SK-N-SH (cell line): ENCODE measurements at regions not wholly inside any gene's neighbourhood (a gene's known extent, or its start where the extent isn't known, plus 50 kb on each side); places are given as distances from the start of the nearest gene placed in this dataset.

Experiments
- CTCF ChIA-PET: fragments of 300-600, 350-600 bp; formaldehyde crosslinking; extraction: SDS; loops from one replicate; lab custom pipeline; 2021; lab: Yijun Ruan, JAX
- POLR2A ChIA-PET: fragments of 350-600 bp; sonication (Branson Sonifier 250); formaldehyde crosslinking; extraction: SDS; loops from one replicate; lab custom pipeline; 2020; ENCODE audit warnings: antibody characterized with exemption, inconsistent platforms; lab: Yijun Ruan, JAX
- DNase-seq: peaks from one replicate; pipeline ENCODE4 v3.0.0; 2012
- H2AFZ ChIP-seq: fragments of 200-600 bp; sonication (generic); 2 replicates; pipeline ENCODE4 v1.8.1; 2016; ENCODE audit warnings: antibody characterized with exemption, mild to moderate bottlenecking, low read depth
- H3F3A ChIP-seq: fragments of 200-600 bp; sonication (generic); replicated peaks from 2 replicates; pipeline ENCODE3; 2016; ENCODE audit warnings: antibody characterized with exemption, mild to moderate bottlenecking; ENCODE audit not compliant: insufficient read depth
- H3K27ac ChIP-seq, 2 experiments: fragments of 200-500 bp in 1 of 2; fragments of 200-600 bp in 1 of 2; sonication (Bioruptor generic) in 1 of 2; sonication (generic), shearing (Covaris generic) in 1 of 2; 2 replicates each; pipeline versions ENCODE4 v1.5.1 to v1.6.1; 2014 to 2016; ENCODE audit warnings: low read depth in 2 of 2, inconsistent platforms in 1 of 2, low read length in 1 of 2, mild to moderate bottlenecking in 1 of 2, mixed read lengths in 1 of 2
- H3K27me3 ChIP-seq: fragments of 200-600 bp; sonication (generic), shearing (Covaris generic); 2 replicates; pipeline ENCODE4 v1.6.1; 2016; ENCODE audit warnings: mixed run types; ENCODE audit not compliant: insufficient read depth
- H3K36me3 ChIP-seq, 2 experiments: fragments of 200-500 bp in 1 of 2; fragments of 200-600 bp in 1 of 2; sonication (Bioruptor generic) in 1 of 2; sonication (generic) in 1 of 2; replicated peaks in 1 of 2; 2 replicates each; pipeline versions ENCODE3 to v1.5.1; 2014 to 2016; ENCODE audit warnings: low read length in 1 of 2, mild to moderate bottlenecking in 1 of 2; ENCODE audit not compliant: insufficient read depth in 2 of 2, control insufficient read depth in 1 of 2
- H3K4me1 ChIP-seq, 2 experiments: fragments of 200-500 bp in 1 of 2; fragments of 200-600 bp in 1 of 2; sonication (Bioruptor generic) in 1 of 2; sonication (generic), shearing (Covaris generic) in 1 of 2; 2 replicates each; pipeline versions ENCODE4 v1.5.1 to v1.6.1; 2014 to 2016; ENCODE audit warnings: low read depth in 1 of 2, low read length in 1 of 2, mixed run types in 1 of 2; ENCODE audit not compliant: insufficient read depth in 2 of 2, control insufficient read depth in 1 of 2
- H3K4me2 ChIP-seq: fragments of 200-600 bp; sonication (generic), shearing (Covaris generic); 2 replicates; pipeline ENCODE4 v1.6.1; 2017; ENCODE audit warnings: mixed run types
- H3K4me3 ChIP-seq, 2 experiments: fragments of 200-500 bp in 1 of 2; fragments of 200-600 bp in 1 of 2; sonication (Bioruptor generic) in 1 of 2; sonication (generic), shearing (Covaris generic) in 1 of 2; 2 replicates each; pipeline versions ENCODE4 v1.5.1 to v1.8.1; 2014 to 2016; ENCODE audit warnings: low read depth in 2 of 2, inconsistent platforms in 1 of 2, low read length in 1 of 2, mild to moderate bottlenecking in 1 of 2, mixed read lengths in 1 of 2, moderate library complexity in 1 of 2
- H3K79me2 ChIP-seq: fragments of 200-600 bp; sonication (generic); 2 replicates; pipeline ENCODE4 v1.8.1; 2017; ENCODE audit warnings: mild to moderate bottlenecking; ENCODE audit not compliant: insufficient read depth
- H3K9ac ChIP-seq: fragments of 200-600 bp; sonication (generic); 2 replicates; pipeline ENCODE4 v1.6.1; 2017; ENCODE audit warnings: mixed run types
- H3K9me2 ChIP-seq: fragments of 200-600 bp; sonication (generic); 2 replicates; pipeline ENCODE4 v1.6.1; 2017; ENCODE audit warnings: mixed run types
- H3K9me3 ChIP-seq: fragments of 200-600 bp; sonication (generic); 2 replicates; pipeline ENCODE4 v1.6.1; 2017; ENCODE audit warnings: mixed run types, mild to moderate bottlenecking, moderate library complexity
- H4K20me1 ChIP-seq: fragments of 200-600 bp; sonication (generic); 2 replicates; pipeline ENCODE4 v1.6.1; 2017; ENCODE audit warnings: mild to moderate bottlenecking, mixed run types; ENCODE audit not compliant: insufficient read depth
- CHD2 ChIP-seq: fragments of 150-350 bp; IDR thresholded peaks from 2 replicates; pipeline ENCODE4 v1.6.1; 2018; ENCODE audit warnings: low read length; ENCODE audit not compliant: partially characterized antibody
- EZH2phosphoT487 ChIP-seq: fragments of 200-600 bp; sonication (generic); IDR thresholded peaks from 2 replicates; pipeline ENCODE4 v1.6.1; 2017; ENCODE audit warnings: low read depth, mixed run types, mild to moderate bottlenecking, antibody characterized with exemption, moderate library complexity, borderline replicate concordance
- FOSL2 ChIP-seq: IDR thresholded peaks from 2 replicates; pipeline ENCODE4 v1.4.0; 2012; ENCODE audit warnings: low read depth, mild to moderate bottlenecking, moderate library complexity, borderline replicate concordance
- FOXM1 ChIP-seq: IDR thresholded peaks from 2 replicates; pipeline ENCODE4 v1.4.0; 2012; ENCODE audit warnings: low read depth, mild to moderate bottlenecking
- GATA2 ChIP-seq: sonication (generic); formaldehyde crosslinking; IDR thresholded peaks from 2 replicates; pipeline ENCODE4 v1.5.0; 2020; ENCODE audit warnings: mild to moderate bottlenecking, missing genetic modification reagents
- IRF3 ChIP-seq: fragments of 150-350 bp; IDR thresholded peaks from 2 replicates; pipeline ENCODE4 v1.6.1; 2016; ENCODE audit warnings: mild to moderate bottlenecking, low read depth, low read length
- JUND ChIP-seq: IDR thresholded peaks from 2 replicates; pipeline ENCODE4 v1.4.0; 2012
- MXI1 ChIP-seq: IDR thresholded peaks from 2 replicates; pipeline ENCODE4 v1.6.1; 2012; ENCODE audit warnings: mild to moderate bottlenecking, low read depth, low read length, improper control_type of control experiment
- NFIC ChIP-seq: IDR thresholded peaks from 2 replicates; pipeline ENCODE4 v1.4.0; 2012; ENCODE audit warnings: borderline replicate concordance
- NRF1 ChIP-seq: IDR thresholded peaks from 2 replicates; pipeline ENCODE4 v1.6.1; 2012; ENCODE audit warnings: low read depth, mild to moderate bottlenecking, low read length
- PBX3 ChIP-seq: IDR thresholded peaks from 2 replicates; pipeline ENCODE4; 2012
- POLR2AphosphoS5 ChIP-seq: IDR thresholded peaks from 2 replicates; pipeline ENCODE4 v1.6.1; 2012; ENCODE audit warnings: low read depth, low read length
- RAD21 ChIP-seq: IDR thresholded peaks from 2 replicates; pipeline ENCODE4 v1.6.1; 2012; ENCODE audit warnings: mild to moderate bottlenecking, low read length
- RCOR1 ChIP-seq: fragments of 150-350 bp; IDR thresholded peaks from 2 replicates; pipeline ENCODE4 v1.6.1; 2017; ENCODE audit warnings: antibody characterized with exemption, low read length
- RFX5 ChIP-seq: IDR thresholded peaks from 2 replicates; pipeline ENCODE4 v1.6.1; 2012; ENCODE audit warnings: mild to moderate bottlenecking, improper control_type of control experiment, low read length
- SIN3A ChIP-seq: IDR thresholded peaks from 2 replicates; pipeline ENCODE4 v1.6.1; 2012; ENCODE audit warnings: low read depth, mild to moderate bottlenecking, low read length, moderate library complexity, borderline replicate concordance
- TAF1 ChIP-seq: IDR thresholded peaks from 2 replicates; pipeline ENCODE4 v1.6.1; 2012; ENCODE audit warnings: low read depth, mild to moderate bottlenecking, low read length, moderate library complexity, borderline replicate concordance
- TCF12 ChIP-seq: IDR thresholded peaks from 2 replicates; pipeline ENCODE4 v1.4.0; 2012
- TEAD4 ChIP-seq: IDR thresholded peaks from 2 replicates; pipeline ENCODE4 v1.4.0; 2012; ENCODE audit warnings: mild to moderate bottlenecking, borderline replicate concordance; ENCODE audit not compliant: insufficient read depth
- USF1 ChIP-seq: IDR thresholded peaks from 2 replicates; pipeline ENCODE4 v1.4.0; 2012; ENCODE audit warnings: low read depth, borderline replicate concordance
- YY1 ChIP-seq: IDR thresholded peaks from 2 replicates; pipeline ENCODE4 v1.4.0; 2012; ENCODE audit warnings: low read depth, mild to moderate bottlenecking
- WGBS: methylation state at CpG from one replicate; pipeline ENCODE4 v1.1.6; 2017; ENCODE audit warnings: low lambda C conversion rate; 5-methylcytosine and 5-hydroxymethylcytosine counted together

GRCh38 chr1:239169276-239169675 lies 217.1 kb upstream of the CHRM3 start:
- CTCF ChIA-PET = interaction anchor here (1.0 to 1.3 kb wide), 3 partner anchors 13 to 16 kb away, joined by 3 to 5 read pairs (median 3); no protein-coding TSS in a partner anchor
- Histone ChIP-seq H4K20me1 (no peaks in the 10 kb centered on the region), H3K9me3 (no peaks in the 10 kb centered on the region), H3K27me3 (no peaks in the 10 kb centered on the region), H3K4me2 (no peak overlapping the region), H3K79me2 (no peaks in the 10 kb centered on the region), H3K36me3 (no peaks in the 10 kb centered on the region), H3K27ac (no peak overlapping the region), H3K4me1 (no peaks in the 10 kb centered on the region), H3K9me2 (no peaks in the 10 kb centered on the region), H3F3A (no peaks in the 10 kb centered on the region), H3K4me3 (no peak overlapping the region), H3K9ac (no peak overlapping the region), H2AFZ (no peak overlapping the region)
- POLR2A ChIA-PET = no interaction called here
- no peak for DNase-seq
- 0% methylated on average over 1 of the region's 1 CpG for WGBS
- TF ChIP-seq JUND = no peak

- Histone ChIP-seq H2AFZ (no peak overlapping the region), H3K9me2 (no peaks in the 10 kb centered on the region), H3K27ac (no peak overlapping the region), H3K4me1 (no peaks in the 10 kb centered on the region), H3F3A (no peaks in the 10 kb centered on the region)
- TF ChIP-seq CHD2 (no peak), FOXM1 (no peak), EZH2phosphoT487 (no peak), RCOR1 (no peak), PBX3 (no peak), POLR2AphosphoS5 (no peak), FOSL2 (no peak), TEAD4 (no peak), TAF1 (no peak), USF1 (no peak), NFIC (no peak), RAD21 (no peak), SIN3A (no peak), GATA2 (CRISPR knock-in tag) (no peak), NRF1 (no peak), IRF3 (no peak), MXI1 (no peak), YY1 (no peak), TCF12 (no peak), RFX5 (no peak)
- TF ChIP-seq, all 33 proteins: peak for 0
- 47% methylated on average over 4 of the region's 4 CpGs for WGBS
- no peak for DNase-seq
- H3K79me2 ChIP-seq = no peaks in the 10 kb centered on the region
- ChIA-PET POLR2A (no interaction called here), CTCF (no interaction called here)
- no peaks in the 10 kb centered on the region; the same call in 1 of the 2 replicates for H3K9me3 ChIP-seq
- H3K9ac ChIP-seq = no peak overlapping the region
- H3K27me3 ChIP-seq = no peaks in the 10 kb centered on the region
- no peak overlapping the region for H3K4me2 ChIP-seq
- H3K4me3 ChIP-seq = no peak overlapping the region
- no peaks in the 10 kb centered on the region for H3K36me3 ChIP-seq
- H4K20me1 ChIP-seq = no peaks in the 10 kb centered on the region
Observed at GRCh38 chr1:239164451-239165180, 221.8 kb upstream of the CHRM3 start.
